Superior temporal gyrus (tissue), 1 donor: ENCODE measurements at regions not wholly inside any gene's neighbourhood (a gene's known extent, or its start where the extent isn't known, plus 50 kb on each side); places are given as distances from the start of the nearest gene placed in this dataset.
A peak's percentile ranks its signal among the peaks of the same experiment; 100 is the strongest.

Experiments
- DNase-seq: peaks from one replicate; pipeline ENCODE4 v3.0.0-alpha.2; 2016; ENCODE audit errors: extremely low spot score

- DNase-seq: no peak
These were observed 133.0 kb downstream of the ASB7 start for GRCh38 chr15:100735129-100736053.

GRCh38 chr15:100737214-100737613 lies 134.8 kb downstream of the ASB7 start:
- no peak for DNase-seq

GRCh38 chr15:100738614-100739013 lies 136.2 kb downstream of the ASB7 start:
- no peak for DNase-seq

GRCh38 chr15:100740138-100740537 lies 137.7 kb downstream of the ASB7 start:
- peak; percentile 35 for DNase-seq

- DNase-seq: no peak
These were observed 128.0 kb upstream of the ALDH1A3 start for GRCh38 chr15:100751585-100751984.

- no peak for DNase-seq
These were observed 126.1 kb upstream of the ALDH1A3 start for GRCh38 chr15:100753503-100753902.

- DNase-seq: no peak
These were observed 122.0 kb upstream of the ALDH1A3 start for GRCh38 chr15:100757661-100758060.

GRCh38 chr15:100758555-100758954 lies 121.1 kb upstream of the ALDH1A3 start:
- no peak for DNase-seq

GRCh38 chr15:100759106-100759505 lies 120.5 kb upstream of the ALDH1A3 start:
- no peak for DNase-seq

- no peak for DNase-seq
These were observed 119.8 kb upstream of the ALDH1A3 start for GRCh38 chr15:100759698-100760356.

GRCh38 chr15:100760357-100760903 lies 119.2 kb upstream of the ALDH1A3 start:
- no peak for DNase-seq

- no peak for DNase-seq
These were observed 118.2 kb upstream of the ALDH1A3 start for GRCh38 chr15:100761290-100761935.

- DNase-seq: no peak
These were observed 117.3 kb upstream of the ALDH1A3 start for GRCh38 chr15:100762289-100762688.

- no peak for DNase-seq
These were observed 116.5 kb upstream of the ALDH1A3 start for GRCh38 chr15:100762913-100763834.

- DNase-seq: no peak
These were observed 115.5 kb upstream of the ALDH1A3 start for GRCh38 chr15:100763835-100764750.

- no peak for DNase-seq
These were observed 114.7 kb upstream of the ALDH1A3 start for GRCh38 chr15:100764778-100765466.

- DNase-seq: no peak
These were observed 114.0 kb upstream of the ALDH1A3 start for GRCh38 chr15:100765467-100766241.

GRCh38 chr15:100766243-100767000 lies 113.2 kb upstream of the ALDH1A3 start:
- DNase-seq: no peak
